Caco-2 (cell line): ENCODE measurements at regions not wholly inside any gene's neighbourhood (a gene's known extent, or its start where the extent isn't known, plus 50 kb on each side); places are given as distances from the start of the nearest gene placed in this dataset.

Source experiments
- BruUV-seq: library from RNA; stranded (reverse); fragments of 400-500 nt; replicated peaks from 2 replicates; lab custom pipeline; 2021; lab: Mats Ljungman, UMichigan
- CTCF ChIA-PET: fragments of 300-600 bp; sonication (Branson Sonifier 250); formaldehyde crosslinking; loops from one replicate; lab custom pipeline; 2022; ENCODE audit warnings: antibody characterized with exemption; lab: Charles Lee
- POLR2A ChIA-PET: fragments of 300-600 bp; sonication (Branson Sonifier 250); formaldehyde crosslinking; loops from one replicate; lab custom pipeline; 2022; ENCODE audit warnings: antibody characterized with exemption; lab: Charles Lee
- DNase-seq, 2 experiments: peaks; one replicate each; pipeline versions ENCODE4 v3.0.0 to v3.0.0-alpha.2; 2020 to 2022
- H3K27me3 ChIP-seq: replicated peaks from 2 replicates; pipeline ENCODE4 v1.6.0; 2011; ENCODE audit warnings: low read length; ENCODE audit not compliant: control insufficient read depth, insufficient read depth
- H3K36me3 ChIP-seq: 2 replicates; pipeline ENCODE4 v1.5.1; 2011; ENCODE audit warnings: low read length; ENCODE audit not compliant: control insufficient read depth, insufficient read depth
- H3K4me1 ChIP-seq: fragments of 250-450 bp; sonication (Bioruptor Pico); 2 replicates; pipeline ENCODE4 v1.5.1; 2020; ENCODE audit warnings: mild to moderate bottlenecking
- H3K4me3 ChIP-seq: 2 replicates; pipeline ENCODE4 v1.5.1; 2011; ENCODE audit warnings: low read depth, mild to moderate bottlenecking, control low read depth, low read length
- H3K9me3 ChIP-seq: fragments of 250-450 bp; sonication (Bioruptor Pico); 2 replicates; pipeline ENCODE4 v1.5.1; 2020; ENCODE audit warnings: mild to moderate bottlenecking, moderate library complexity
- H3K27ac Mint-ChIP-seq: one replicate; pipeline ENCODE4 v1.8.0; 2022; ENCODE audit warnings: mixed read lengths; ENCODE audit not compliant: unreplicated experiment
- H3K27me3 Mint-ChIP-seq: one replicate; pipeline ENCODE4 v1.8.0; 2022; ENCODE audit warnings: mixed read lengths; ENCODE audit not compliant: insufficient read depth, unreplicated experiment
- H3K36me3 Mint-ChIP-seq: one replicate; pipeline ENCODE4 v1.8.0; 2022; ENCODE audit warnings: mild to moderate bottlenecking, mixed read lengths; ENCODE audit not compliant: insufficient read depth, unreplicated experiment
- H3K4me1 Mint-ChIP-seq: one replicate; pipeline ENCODE4 v1.8.0; 2022; ENCODE audit warnings: low read depth, mixed read lengths; ENCODE audit not compliant: unreplicated experiment
- H3K4me3 Mint-ChIP-seq: one replicate; pipeline ENCODE4 v1.8.0; 2022; ENCODE audit warnings: mild to moderate bottlenecking, moderate library complexity, mixed read lengths; ENCODE audit not compliant: unreplicated experiment
- H3K9me3 Mint-ChIP-seq: one replicate; pipeline ENCODE4 v1.8.0; 2022; ENCODE audit warnings: mixed read lengths; ENCODE audit not compliant: unreplicated experiment
- CTCF ChIP-seq, 2 experiments: fragments of 200-600 bp in 1 of 2; IDR thresholded peaks; 1 replicate in 1 of 2; 2 replicates in 1 of 2; pipeline versions ENCODE4 v1.5.1 to v1.8.0; 2011 to 2022; ENCODE audit warnings: antibody characterized with exemption in 1 of 2, control low read depth in 1 of 2, inconsistent platforms in 1 of 2, low read depth in 1 of 2, low read length in 1 of 2, mild to moderate bottlenecking in 1 of 2, moderate library complexity in 1 of 2; ENCODE audit not compliant: insufficient read depth in 1 of 2, severe bottlenecking in 1 of 2, unreplicated experiment in 1 of 2
- intact Hi-C: fragments of 100-400 bp; cut with micrococcal nuclease; formaldehyde crosslinking; loops from one replicate; pipeline ENCODE4 v1.10.0; 2022; ENCODE audit not compliant: unreplicated experiment

GRCh38 chr6:115323001-115323400, 737.7 kb downstream of the FRK start:
- H3K4me3 Mint-ChIP-seq: no peak overlapping the region
- Histone ChIP-seq H3K36me3 (no peaks in the 10 kb centered on the region), H3K27me3 (no peaks in the 10 kb centered on the region), H3K9me3 (no peaks in the 10 kb centered on the region), H3K4me1 (no peaks in the 10 kb centered on the region), H3K4me3 (no peak overlapping the region)
- CTCF ChIA-PET: no interaction called here
- BruUV-seq: no TSS peak
- H3K27me3 Mint-ChIP-seq: no peaks in the 10 kb centered on the region
- POLR2A ChIA-PET: no interaction called here
- H3K4me1 Mint-ChIP-seq: no peaks in the 10 kb centered on the region
- no peaks in the 10 kb centered on the region for H3K9me3 Mint-ChIP-seq
- no peak for TF ChIP-seq CTCF (IDR thresholded peaks at IDR 0.05; ENCODE audit: insufficient read depth in 1 of 2, low read depth in 1 of 2, low read length in 1 of 2, severe bottlenecking in 1 of 2, unreplicated experiment in 1 of 2)
- DNase-seq: no peak
- intact Hi-C loops: no loop called here
- H3K27ac Mint-ChIP-seq: no peak overlapping the region
- H3K36me3 Mint-ChIP-seq: no peaks in the 10 kb centered on the region

GRCh38 chr6:115319823-115320222, 740.9 kb downstream of the FRK start:
- no peak for DNase-seq
- H3K36me3 ChIP-seq: no peaks in the 10 kb centered on the region
- no peaks in the 10 kb centered on the region for H3K36me3 Mint-ChIP-seq
- no peak overlapping the region for H3K4me3 Mint-ChIP-seq
- intact Hi-C loops: no loop called here
- TF ChIP-seq CTCF (IDR thresholded peaks at IDR 0.05; ENCODE audit: insufficient read depth in 1 of 2, low read depth in 1 of 2, low read length in 1 of 2, severe bottlenecking in 1 of 2, unreplicated experiment in 1 of 2): no peak
- no peaks in the 10 kb centered on the region for H3K4me1 Mint-ChIP-seq
- BruUV-seq: no TSS peak
- H3K4me3 ChIP-seq: no peak overlapping the region
- H3K9me3 ChIP-seq: no peaks in the 10 kb centered on the region
- ChIA-PET POLR2A (no interaction called here), CTCF (no interaction called here)
- H3K27ac Mint-ChIP-seq: no peak overlapping the region
- no peaks in the 10 kb centered on the region for H3K4me1 ChIP-seq
- H3K27me3 ChIP-seq: no peaks in the 10 kb centered on the region
- no peaks in the 10 kb centered on the region for H3K9me3 Mint-ChIP-seq
- H3K27me3 Mint-ChIP-seq: no peaks in the 10 kb centered on the region

DNA sequence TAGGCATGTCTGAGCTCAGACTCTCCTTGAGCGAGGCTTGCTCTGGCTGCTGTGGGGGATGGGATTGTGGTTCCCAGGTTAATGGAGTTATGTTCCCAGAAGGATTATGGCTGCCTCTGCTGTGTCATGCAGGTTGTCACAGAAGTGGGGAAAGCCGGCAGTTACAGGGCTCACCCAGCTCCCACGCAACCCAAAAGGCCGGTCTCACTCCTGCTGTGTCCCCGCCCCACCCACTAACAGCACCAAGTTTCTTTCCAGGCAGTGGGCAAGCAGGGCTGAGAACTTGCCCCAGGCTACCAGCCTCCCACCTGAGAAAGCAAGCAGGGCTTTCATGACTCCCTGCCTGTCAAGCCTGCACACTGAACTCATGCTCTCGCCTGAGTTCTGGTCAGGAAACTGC, 750.5 kb downstream of the FRK start:
- H3K27me3 Mint-ChIP-seq: no peaks in the 10 kb centered on the region
- no TSS peak for BruUV-seq
- no peak overlapping the region for H3K27ac Mint-ChIP-seq
- H3K27me3 ChIP-seq: no peaks in the 10 kb centered on the region
- no peaks in the 10 kb centered on the region for H3K4me1 ChIP-seq
- no peak overlapping the region for H3K4me3 ChIP-seq
- CTCF ChIA-PET: no interaction called here
- H3K36me3 Mint-ChIP-seq: no peaks in the 10 kb centered on the region
- no peaks in the 10 kb centered on the region for H3K9me3 Mint-ChIP-seq
- intact Hi-C loops: no loop called here
- H3K4me3 Mint-ChIP-seq: no peak overlapping the region
- no peaks in the 10 kb centered on the region for H3K36me3 ChIP-seq
- no peaks in the 10 kb centered on the region for H3K4me1 Mint-ChIP-seq
- no peak for DNase-seq
- POLR2A ChIA-PET: no interaction called here
- no peaks in the 10 kb centered on the region for H3K9me3 ChIP-seq
- TF ChIP-seq CTCF (IDR thresholded peaks at IDR 0.05; ENCODE audit: insufficient read depth in 1 of 2, low read depth in 1 of 2, low read length in 1 of 2, severe bottlenecking in 1 of 2, unreplicated experiment in 1 of 2): no peak
